ENCODE measurements at regions not wholly inside any gene's neighbourhood (a gene's known extent, or its start where the extent isn't known, plus 50 kb on each side); places are given as distances from the start of the nearest gene placed in this dataset.

- in situ Hi-C loops (cut with MboI), result no loop called here
- H3K9me3 ChIP-seq (replicated peaks; ENCODE audit: control insufficient read depth, insufficient read depth, low read depth, low read length), result no peaks in the 10 kb centered on the region
- ATAC-seq (no peak), DNase-seq (ENCODE audit: extremely low read depth in 1 of 4, low spot score in 3 of 4) (no peak), FAIRE-seq (no peak)
- H3K9ac ChIP-seq (ENCODE audit: insufficient read depth in 1 of 2, low read depth in 2 of 2, low read length in 2 of 2), result no peak overlapping the region
- ChIA-PET CTCF (ENCODE audit: low intra/inter-chr PET ratio) (no interaction called here), POLR2A (interaction anchor here (0.7 kb wide), 1 partner anchor 14 kb away, joined by 3 read pairs; no protein-coding TSS in a partner anchor)
- H2AFZ ChIP-seq (ENCODE audit: low read depth, low read length), result no peak overlapping the region
- H3K27me3 ChIP-seq (ENCODE audit: control insufficient read depth in 2 of 2, insufficient read depth in 2 of 2, low read length in 2 of 2), result peaks cover 0 to 35% of the 10 kb centered on the region in 2 experiments; a peak in 4 of 5 replicates
- H3K4me2 ChIP-seq (ENCODE audit: insufficient read depth, low read length), result no peak overlapping the region
- no TSS peak for BruUV-seq (replicated peaks)
- H3K4me1 ChIP-seq (replicated peaks in 1 of 2; ENCODE audit: control insufficient read depth in 2 of 2, insufficient read depth in 2 of 2, low read length in 2 of 2), result no peaks in the 10 kb centered on the region; a peak in 1 of 5 replicates
- 4% methylated on average over 3 of the region's 3 CpGs for WGBS (ENCODE audit: insufficient coverage, low coverage, missing lambda C conversion rate)
- H3K9me1 ChIP-seq (ENCODE audit: control insufficient read depth, insufficient read depth, low read length), result no peaks in the 10 kb centered on the region
- no peak overlapping the region for H3K4me3 ChIP-seq
- H4K20me1 ChIP-seq (replicated peaks; ENCODE audit: control insufficient read depth, insufficient read depth, low read length), result no peaks in the 10 kb centered on the region; the same call in 1 of the 2 replicates
- no peaks in the 10 kb centered on the region for H3K79me2 ChIP-seq (ENCODE audit: control insufficient read depth, insufficient read depth, low read length)
- no peak overlapping the region for H3K27ac ChIP-seq (ENCODE audit: extremely low read depth, low read depth, low read length)
- no peaks in the 10 kb centered on the region for H3K36me3 ChIP-seq (ENCODE audit: control insufficient read depth, insufficient read depth, low read length)
- intact Hi-C loops (cut with micrococcal nuclease), result no loop called here
- TF ChIP-seq KDM4B (IDR thresholded peaks at IDR 0.05; ENCODE audit: borderline replicate concordance in 2 of 2, low read depth in 1 of 2) (no peak), CBX3 (IDR thresholded peaks at IDR 0.05; ENCODE audit: borderline replicate concordance in 1 of 2, low read length in 2 of 2) (no peak), ZNF277 (CRISPR knock-in tag; IDR thresholded peaks at IDR 0.05; ENCODE audit: borderline replicate concordance) (no peak), CSDE1 (IDR thresholded peaks at IDR 0.05) (no peak), ZNF174 (CRISPR knock-in tag; IDR thresholded peaks at IDR 0.05) (no peak), SRSF9 (IDR thresholded peaks at IDR 0.05; ENCODE audit: borderline replicate concordance, low read depth, low read length) (no peak), MTA1 (IDR thresholded peaks at IDR 0.05; ENCODE audit: borderline replicate concordance) (no peak), TCF15 (CRISPR knock-in tag; IDR thresholded peaks at IDR 0.05) (no peak), ZNF639 (CRISPR knock-in tag; conservative IDR thresholded peaks at IDR 0.05 in 1 of 2, IDR thresholded peaks at IDR 0.05 in 1 of 2) (no peak), ZBTB12 (CRISPR knock-in tag; IDR thresholded peaks at IDR 0.05) (no peak), ADNP (tag; IDR thresholded peaks at IDR 0.05) (no peak), EGR1 (conservative IDR thresholded peaks at IDR 0.05) (no peak), ZBTB49 (CRISPR knock-in tag; IDR thresholded peaks at IDR 0.05; ENCODE audit: borderline replicate concordance) (no peak), DIDO1 (tag; IDR thresholded peaks at IDR 0.05; ENCODE audit: low read depth) (no peak), ASH1L (IDR thresholded peaks at IDR 0.05; ENCODE audit: borderline replicate concordance, low read depth, partially characterized antibody) (no peak), ZNF785 (CRISPR knock-in tag; IDR thresholded peaks at IDR 0.05) (no peak), ZNF165 (CRISPR knock-in tag; IDR thresholded peaks at IDR 0.05; ENCODE audit: borderline replicate concordance) (no peak)
These were observed 58.6 kb downstream of the TMEM17 start for GRCh38 chr2:62447411-62447810.
